Left cardiac atrium (tissue), 4 donors: ENCODE measurements at regions not wholly inside any gene's neighbourhood (a gene's known extent, or its start where the extent isn't known, plus 50 kb on each side); places are given as distances from the start of the nearest gene placed in this dataset.
A peak's percentile ranks its signal among the peaks of the same experiment; 100 is the strongest.
"Not testable (repeated sequence)": the region's sequence is repeated elsewhere in the genome, so short reads cannot be mapped to it uniquely, and the experiment has no call there.

ENCODE experiments used
- ATAC-seq, 2 donors: fragments of 200-7000 bp; cut with Tn5 transposase; one replicate each; pipeline ENCODE4 v1.9.1; 2020; ENCODE audit warnings: mild to moderate bottlenecking in 2 of 2, moderate library complexity in 2 of 2
- DNase-seq: peaks from one replicate; pipeline ENCODE4 v3.0.0-alpha.2; 2020
- intact Hi-C, 2 donors: fragments of 100-400 bp; cut with DNase I; formaldehyde crosslinking; loops; one replicate each; pipeline versions ENCODE4 v1.14.1 to v1.15.1; 2022 to 2023
- donor health status: DM: no; HTN: yes; CAD: no.
- donor health status: DM: no; HTN: yes; CAD: no; lungs with severe emphysema.
- donor health status: DM: yes; HTN: yes; CAD: no.
- donor health status: Dilated cardiomyopathy.

DNA sequence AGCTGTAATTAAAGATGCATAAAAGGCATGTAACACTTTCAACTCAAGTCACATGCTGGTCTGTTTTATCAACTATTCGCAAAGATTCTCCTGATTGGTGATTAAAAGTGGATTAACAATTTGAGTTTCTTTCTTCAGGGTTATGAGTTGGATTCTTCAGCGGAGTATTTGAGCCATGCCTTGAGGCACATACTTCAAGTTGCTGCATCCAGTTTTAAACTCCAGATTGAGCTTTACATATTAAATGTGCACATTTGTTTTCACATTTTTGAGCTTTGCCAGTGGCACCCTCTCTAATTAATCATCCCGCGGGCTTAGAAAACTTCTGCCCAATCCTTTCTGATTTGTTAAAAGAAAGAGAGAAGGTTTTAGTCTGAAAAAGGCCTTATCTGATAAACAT is 654.5 kb downstream of the PRIM2 start:
- intact Hi-C loops, ATAC-seq, DNase-seq: not testable (repeated sequence)

DNA sequence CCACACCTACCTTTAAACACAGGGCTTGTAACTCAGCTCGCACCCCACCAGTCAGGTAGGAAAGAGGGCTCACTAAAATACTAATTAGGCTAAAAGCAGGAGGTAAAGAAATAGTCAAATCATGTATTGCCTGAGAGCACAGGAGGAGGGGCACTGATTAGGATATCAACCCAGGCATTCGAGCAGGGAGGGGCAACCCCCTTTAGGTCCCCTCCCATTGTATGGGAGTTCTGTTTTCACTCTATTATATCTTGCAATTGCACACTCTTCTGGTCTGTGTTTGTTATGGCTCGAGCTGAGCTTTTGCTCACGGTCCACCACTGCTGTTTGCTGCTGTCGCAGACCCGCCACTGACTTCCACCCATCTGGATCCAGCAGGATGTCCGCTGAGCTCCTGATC is 657.2 kb downstream of the PRIM2 start:
- no peak for ATAC-seq
- intact Hi-C loops: no loop called here
- no peak for DNase-seq

DNA sequence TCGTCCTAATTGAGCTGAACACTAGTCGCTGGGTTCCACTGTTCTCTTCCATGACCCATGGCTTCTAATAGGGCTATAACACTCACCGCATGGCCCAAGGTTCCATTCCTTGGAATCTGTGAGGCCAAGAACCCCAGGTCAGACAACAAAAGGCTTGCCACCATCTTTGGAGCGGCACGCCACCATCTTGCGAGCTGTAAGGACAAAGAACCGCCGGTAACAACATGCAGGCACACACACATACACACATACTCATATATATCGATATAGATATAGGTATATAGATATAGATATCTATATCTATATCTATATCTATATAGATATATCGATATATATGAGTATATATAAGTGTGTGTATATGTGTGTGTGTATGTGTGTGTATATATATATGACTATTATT is 657.7 kb downstream of the PRIM2 start:
- intact Hi-C loops, DNase-seq, ATAC-seq: not testable (repeated sequence)

DNA sequence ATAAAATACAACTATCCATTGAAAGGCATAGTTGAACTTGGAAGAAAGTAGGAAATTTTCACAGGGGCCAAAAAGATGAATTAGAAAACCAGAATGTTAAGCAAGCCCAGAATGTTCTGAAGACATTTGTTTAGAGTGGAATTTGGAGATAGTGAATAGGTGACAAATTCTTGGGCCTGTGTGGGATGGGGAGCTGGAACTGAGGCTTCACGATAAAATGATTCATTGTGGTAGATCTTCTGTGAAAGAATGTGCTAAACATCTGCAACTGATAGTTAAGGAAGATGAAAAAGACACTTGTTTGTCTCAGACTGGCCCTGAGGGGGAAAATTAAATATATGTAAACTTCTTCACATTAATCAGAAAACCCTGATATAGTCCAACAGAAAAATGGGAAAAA is 658.9 kb downstream of the PRIM2 start:
- DNase-seq, intact Hi-C loops, ATAC-seq: not testable (repeated sequence)

DNA sequence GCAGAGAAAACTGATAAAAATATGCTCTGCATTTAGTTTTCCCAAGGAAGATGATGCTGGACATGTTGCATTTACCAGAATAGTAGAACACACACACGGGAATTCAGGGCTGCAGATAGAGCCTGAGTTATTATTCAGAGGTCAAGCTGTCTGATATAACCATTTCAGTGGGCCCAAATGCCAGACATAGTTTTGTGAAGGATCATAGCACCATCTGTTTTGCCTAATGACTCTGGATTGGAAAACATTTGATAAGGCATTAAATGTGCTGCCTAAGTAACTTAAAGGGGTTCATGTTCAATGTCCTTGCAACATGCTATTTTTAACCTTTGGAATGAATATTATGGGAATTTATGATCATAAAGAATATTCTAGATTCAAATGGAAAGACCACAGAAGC is 666.2 kb downstream of the PRIM2 start:
- peak in 1 of 2 donors; percentile 75 for ATAC-seq
- intact Hi-C loops, DNase-seq: not testable (repeated sequence)

DNA sequence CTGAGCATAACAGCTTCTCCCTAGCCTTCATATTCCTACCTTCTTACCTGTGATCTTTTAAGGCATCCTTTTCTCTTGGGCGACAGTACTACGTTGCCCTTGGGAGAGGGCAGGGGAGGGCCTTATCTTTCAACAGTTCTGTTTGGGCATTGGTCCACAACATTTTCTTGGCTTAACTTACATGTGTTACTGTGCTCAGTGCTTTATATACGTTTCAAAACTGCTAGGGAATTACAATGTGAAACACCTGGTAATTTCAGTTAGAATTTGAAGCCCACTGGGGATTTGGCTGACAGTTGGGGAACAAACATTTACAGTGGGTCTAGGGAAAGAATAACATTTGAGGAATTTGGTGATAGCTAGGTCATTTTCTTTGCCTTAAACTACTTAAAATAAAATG is 667.1 kb downstream of the PRIM2 start:
- intact Hi-C loops, DNase-seq, ATAC-seq: not testable (repeated sequence)

DNA sequence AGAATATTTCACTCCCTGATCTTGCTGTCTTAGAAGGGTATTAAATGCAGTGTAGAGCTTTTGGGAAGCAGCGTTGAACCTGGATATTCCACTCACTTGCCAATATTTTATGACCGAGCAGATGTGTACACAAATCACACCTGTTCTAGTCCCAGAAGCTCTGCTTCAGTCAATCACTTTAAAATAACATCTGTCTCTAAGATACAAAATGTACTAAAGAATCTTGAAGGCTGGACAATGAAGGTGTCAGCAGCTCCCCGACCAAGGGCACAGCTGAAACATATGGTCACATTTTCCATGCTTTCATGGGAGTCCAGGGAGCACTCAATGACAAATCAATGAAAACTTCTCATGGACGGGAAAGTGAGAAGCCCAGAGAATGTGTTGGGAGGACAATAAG is 668.3 kb downstream of the PRIM2 start:
- DNase-seq, ATAC-seq, intact Hi-C loops: not testable (repeated sequence)

DNA sequence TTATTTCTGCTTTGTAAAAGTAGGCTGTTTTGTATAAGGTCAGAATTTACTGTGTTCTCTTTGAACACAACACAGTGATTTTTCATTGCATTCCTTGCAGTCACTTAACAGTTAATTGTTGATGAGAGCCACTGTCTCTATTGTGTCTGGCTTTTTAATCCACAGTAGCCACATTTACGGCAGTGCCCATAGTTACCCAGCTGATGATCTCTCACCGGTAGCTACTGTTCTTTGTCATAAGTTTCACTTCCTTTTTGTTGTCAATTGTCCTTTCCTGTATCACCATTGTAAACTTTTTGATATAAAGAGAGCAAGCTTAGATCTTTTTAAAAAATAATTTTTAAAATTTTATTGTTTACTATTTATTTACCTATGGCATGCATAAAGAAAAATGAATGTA is 669.2 kb downstream of the PRIM2 start:
- ATAC-seq, intact Hi-C loops, DNase-seq: not testable (repeated sequence)

DNA sequence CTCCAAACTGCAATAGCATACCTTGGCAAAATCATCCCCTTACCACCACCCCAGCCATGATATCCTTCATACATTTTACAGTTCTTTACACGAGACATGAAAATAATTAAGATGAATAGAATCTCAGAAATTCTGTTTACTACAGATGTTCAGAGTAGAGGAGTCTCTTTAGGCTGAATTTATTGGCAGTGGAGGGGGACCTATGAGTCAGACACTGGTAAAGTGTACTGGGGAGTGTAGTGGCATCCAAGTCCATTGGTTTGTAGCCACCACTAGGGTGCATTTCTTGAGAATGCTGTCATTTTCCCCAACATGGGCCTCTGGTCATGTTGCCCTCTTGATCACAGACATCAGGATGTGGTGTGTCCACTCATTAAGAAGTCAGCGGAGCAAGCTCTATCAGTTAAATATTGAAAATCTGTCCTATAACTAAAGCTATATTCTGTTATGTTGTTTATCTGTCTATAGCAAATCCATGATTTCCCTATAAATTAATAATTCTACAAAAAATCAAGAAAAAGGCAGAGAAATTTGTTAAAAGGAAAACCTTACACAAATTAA is 672.2 kb downstream of the PRIM2 start:
- not testable (repeated sequence) for DNase-seq, ATAC-seq

DNA sequence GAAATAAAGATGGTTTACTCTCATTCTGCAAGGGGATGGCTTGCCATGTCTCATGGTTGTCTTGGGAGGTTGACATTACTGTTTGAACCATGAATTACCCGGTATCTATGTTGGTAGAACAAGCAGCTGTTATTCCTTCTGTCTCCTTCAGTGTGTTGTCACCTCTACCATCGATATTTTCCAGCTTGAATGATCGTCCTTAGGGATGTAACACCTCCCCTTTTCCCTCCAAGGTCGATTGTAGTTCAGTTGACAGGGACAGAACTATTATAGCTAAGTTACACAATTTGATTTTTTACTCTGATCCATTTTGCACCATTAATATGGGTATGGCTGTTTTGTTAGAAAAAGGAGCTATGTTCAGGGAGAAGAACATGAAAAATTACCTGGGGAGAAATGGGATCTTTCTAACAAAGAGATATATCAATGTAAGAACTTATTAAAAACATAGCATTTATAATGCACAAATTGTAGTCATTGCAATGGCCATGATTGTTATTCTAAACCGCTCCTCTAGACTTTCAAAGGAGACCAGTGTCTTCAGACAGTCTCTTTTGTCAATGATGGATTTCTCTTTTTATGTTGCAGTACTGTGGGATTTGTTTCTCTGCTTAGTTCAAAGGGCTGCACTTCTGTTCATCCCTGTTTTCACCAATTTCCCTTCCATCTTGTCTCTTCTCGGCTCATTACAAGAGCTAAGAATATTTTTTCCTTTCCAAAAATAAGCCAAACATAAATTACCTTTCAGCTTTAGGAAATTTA is 681.6 kb downstream of the PRIM2 start:
- intact Hi-C loops, ATAC-seq: not testable (repeated sequence)

More for the DNA sequence above, 672.2 kb downstream of the PRIM2 start:
- intact Hi-C loops: not testable (repeated sequence)

DNA sequence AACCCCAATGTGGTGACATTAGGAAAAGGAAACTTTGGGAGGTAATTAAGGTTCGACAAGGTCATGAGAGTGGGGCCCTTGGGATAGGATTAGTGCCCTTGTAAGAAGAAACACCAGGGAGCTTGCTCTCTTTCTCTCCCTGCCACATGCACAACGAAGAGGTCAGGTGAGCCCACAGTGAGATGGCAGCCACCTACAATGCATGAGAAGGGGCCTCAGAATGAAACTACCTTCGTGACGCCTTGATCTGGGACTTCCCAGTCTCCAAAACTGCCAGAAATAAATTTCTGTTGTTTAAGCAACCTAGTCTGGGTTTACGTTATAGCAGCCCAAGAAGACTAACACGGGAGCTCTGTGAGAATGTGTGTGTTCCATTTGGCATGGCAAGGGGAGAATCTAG is 682.8 kb downstream of the PRIM2 start:
- intact Hi-C loops, DNase-seq, ATAC-seq: not testable (repeated sequence)

More for the DNA sequence above, 681.6 kb downstream of the PRIM2 start:
- not testable (repeated sequence) for DNase-seq

DNA sequence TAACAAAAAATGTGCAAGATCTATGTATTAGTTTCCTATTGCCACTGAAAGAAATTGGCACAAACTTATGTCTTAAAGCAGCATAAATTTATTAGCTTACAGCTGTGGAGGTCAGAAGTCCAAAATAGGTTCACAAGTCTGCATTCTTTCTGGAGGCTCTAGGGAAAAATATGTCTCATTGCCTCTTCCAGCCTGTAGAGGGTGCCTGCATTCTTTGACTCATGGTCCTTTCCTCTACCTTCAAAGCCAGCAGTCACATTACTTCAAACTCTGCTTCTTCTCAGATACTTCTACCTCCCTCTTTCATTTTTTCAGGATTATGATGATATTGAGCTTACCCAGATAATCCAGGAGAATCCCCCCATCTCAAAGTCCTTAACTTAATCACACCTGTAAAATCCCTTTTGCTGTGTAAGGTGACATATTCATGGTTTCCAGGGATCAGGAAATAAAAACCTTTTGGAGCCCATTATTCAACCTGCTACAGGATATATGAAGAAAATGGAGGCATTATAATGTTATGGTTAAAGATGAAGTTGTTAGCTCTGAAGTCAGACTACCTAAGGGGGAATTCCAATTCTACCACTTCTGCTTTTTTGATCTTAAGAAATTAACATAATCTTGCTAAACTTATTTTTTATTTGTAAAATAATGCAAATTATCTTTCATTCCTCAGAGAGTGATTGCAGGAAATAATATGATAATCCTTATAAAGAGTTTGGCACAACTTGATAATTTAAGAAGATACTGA is 686.2 kb downstream of the PRIM2 start:
- ATAC-seq, intact Hi-C loops, DNase-seq: not testable (repeated sequence)

DNA sequence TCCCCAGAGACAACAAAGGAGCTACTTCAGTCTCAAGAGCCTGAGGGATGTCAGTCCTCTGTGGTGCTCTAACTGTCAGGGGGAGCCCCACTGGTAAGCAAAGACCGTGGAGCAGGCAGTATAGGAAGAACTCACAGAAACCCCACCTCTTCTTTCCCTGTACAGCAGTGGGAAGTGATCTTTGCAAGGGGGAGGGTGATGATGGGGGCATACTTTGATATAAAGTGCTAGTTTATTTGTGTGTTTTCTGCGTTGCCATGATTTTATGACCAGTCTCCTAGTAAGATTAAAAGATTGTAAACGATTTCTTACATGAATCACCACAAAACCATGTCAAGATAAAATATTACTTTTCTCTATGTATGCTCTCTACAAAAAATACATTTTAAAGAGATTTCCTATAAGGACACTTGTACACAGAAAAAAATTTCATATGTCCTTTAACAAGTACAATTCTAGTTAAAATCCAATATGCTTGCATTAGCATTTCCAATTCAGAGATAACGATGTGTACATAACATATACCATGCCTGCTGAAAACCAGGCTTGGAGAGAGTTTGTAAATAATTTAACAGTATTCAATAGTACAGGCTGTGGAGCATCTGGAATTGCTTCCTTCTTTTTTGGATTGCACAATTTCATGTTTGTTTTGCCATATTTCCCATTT is 690.0 kb downstream of the PRIM2 start:
- ATAC-seq: peak in 1 of 2 donors; percentile 21
- DNase-seq, intact Hi-C loops: not testable (repeated sequence)

DNA sequence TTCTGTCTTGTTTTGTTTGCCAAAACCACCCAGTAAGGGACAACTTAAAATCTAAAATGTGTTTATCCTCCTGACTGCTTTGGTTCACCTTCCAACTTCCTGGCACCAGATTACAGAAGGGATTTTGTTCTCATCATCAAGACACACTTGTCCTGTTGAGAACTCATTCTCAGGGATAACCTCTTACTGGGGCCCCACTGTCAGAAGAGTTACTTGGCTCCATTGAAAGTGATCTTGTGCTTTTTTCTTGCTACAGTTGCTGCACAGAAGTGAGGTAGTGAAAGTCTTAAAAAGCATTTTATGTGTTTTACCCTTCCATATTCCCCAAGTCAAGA is 690.5 kb downstream of the PRIM2 start:
- intact Hi-C loops, ATAC-seq, DNase-seq: not testable (repeated sequence)

DNA sequence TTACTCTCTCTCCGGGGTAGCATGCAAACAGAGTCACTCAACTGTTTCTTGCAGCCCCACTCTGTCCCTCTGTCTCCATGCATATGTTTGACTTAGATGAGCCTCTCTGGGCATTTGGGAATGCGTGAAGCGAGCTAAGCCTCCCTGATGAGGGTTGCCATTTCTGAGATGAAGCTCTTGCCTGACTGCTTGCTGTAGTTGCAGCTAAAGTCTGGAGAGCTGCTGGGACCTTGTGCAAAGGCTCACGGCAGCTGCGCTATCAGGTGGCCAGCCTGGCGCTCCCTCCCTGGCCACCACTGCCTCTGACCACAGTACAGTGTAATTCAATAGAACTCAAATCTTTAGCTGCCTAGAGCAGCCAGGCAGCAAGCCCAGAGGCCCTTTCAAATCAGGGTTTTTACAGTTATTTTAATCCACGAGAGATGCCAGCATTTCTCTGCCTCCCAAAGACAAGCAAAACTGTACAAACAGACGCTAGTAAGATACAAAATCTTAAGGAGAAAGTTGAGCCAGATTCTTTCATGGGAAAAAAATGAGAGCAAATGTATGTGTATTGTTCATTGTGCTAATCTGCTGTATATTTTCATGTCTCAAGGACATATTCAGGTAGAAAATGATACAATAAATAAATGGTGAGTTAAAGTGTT is 694.6 kb downstream of the PRIM2 start:
- intact Hi-C loops, DNase-seq, ATAC-seq: not testable (repeated sequence)

DNA sequence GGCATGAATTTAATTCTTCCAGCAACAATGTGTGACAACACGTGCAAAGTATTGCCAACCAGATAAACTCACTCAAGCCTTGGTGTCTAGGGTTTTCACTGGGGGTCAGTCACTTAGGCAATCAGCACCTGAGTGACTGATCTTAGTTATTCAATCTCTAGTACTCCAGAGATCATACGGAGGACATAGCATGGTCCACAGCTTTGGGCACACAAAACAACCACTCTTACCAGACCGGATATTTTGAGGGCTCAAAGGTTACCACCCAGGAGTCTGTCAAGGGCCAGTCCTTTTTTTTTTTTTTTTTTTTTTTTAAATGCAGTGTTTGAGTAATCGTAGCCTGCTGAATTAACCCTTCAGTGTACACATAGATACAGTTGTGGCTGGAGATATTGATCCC is 699.2 kb downstream of the PRIM2 start:
- DNase-seq, ATAC-seq, intact Hi-C loops: not testable (repeated sequence)

DNA sequence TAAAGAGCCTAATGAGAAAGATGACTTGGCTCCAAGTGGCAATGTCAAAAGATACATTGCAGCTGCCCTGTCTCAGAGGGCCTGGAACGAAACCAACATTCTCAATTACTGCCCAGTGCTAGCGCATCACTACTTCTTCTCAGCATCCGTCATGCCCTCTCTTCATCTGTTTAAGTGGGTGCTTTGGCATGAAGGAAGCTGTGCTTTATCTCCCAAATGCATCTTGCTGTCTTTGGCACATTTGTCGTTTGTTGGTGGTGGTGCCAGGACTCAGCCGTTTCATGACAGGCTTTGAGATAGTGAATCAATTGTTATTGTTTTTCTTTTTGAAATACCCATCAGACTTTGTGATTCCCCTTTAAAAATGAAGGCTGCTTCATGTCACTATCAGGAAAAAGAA is 710.8 kb downstream of the PRIM2 start:
- ATAC-seq, intact Hi-C loops, DNase-seq: not testable (repeated sequence)

DNA sequence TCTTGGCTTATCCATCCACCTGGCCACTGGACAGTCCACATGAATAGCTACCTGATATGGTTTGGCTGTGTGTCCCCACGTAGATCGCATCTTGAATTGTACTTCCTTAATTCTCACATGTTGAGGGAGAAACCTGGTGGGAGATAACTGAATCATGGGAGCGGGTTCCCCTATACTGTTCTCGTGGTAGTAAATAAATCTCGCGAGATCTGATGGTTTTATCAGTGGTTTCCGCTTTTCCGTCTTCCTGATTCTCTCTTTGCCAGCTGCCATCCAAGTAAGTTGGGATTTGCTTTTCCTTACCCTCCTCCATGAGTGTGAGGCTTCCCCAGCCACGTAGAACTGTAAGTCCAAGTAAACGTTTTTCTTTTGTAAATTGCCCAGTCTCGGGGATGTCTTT is 720.8 kb downstream of the PRIM2 start:
- intact Hi-C loops, ATAC-seq, DNase-seq: not testable (repeated sequence)

DNA sequence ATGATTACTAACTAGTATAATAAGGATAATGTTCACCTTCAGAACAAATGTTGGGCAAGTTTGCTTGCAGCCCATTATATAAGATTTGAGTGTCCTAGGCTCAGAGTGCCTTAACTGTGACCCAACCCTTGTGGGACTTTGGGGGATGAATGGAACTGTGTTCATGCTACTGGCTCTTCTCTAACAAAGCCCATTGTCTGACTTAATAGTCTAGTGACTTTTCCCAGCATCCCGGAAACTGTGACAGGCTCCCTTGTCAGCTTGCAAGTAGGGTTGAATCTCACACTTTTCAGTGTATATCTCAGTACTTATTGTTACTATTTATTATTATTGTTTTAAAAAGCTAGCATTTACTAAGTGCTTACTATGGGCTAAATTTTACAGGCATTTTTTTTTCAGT is 729.2 kb downstream of the PRIM2 start:
- intact Hi-C loops: not testable (repeated sequence)

More for the DNA sequence above, 729.2 kb downstream of the PRIM2 start:
- not testable (repeated sequence) for ATAC-seq, DNase-seq
